Subcutaneous abdominal adipose tissue (tissue), 5 donors: ENCODE measurements at regions not wholly inside any gene's neighbourhood (a gene's known extent, or its start where the extent isn't known, plus 50 kb on each side); places are given as distances from the start of the nearest gene placed in this dataset.

Experiments
- H3K27ac ChIP-seq: one replicate; pipeline ENCODE4 v1.7.0; 2013; ENCODE audit warnings: low read depth, mild to moderate bottlenecking, inconsistent platforms, low read length, moderate library complexity
- H3K27me3 ChIP-seq, 5 donors: one replicate each; pipeline ENCODE4 v1.7.0; 2013; ENCODE audit warnings: low read length in 5 of 5, inconsistent platforms in 1 of 5; ENCODE audit not compliant: control insufficient read depth in 5 of 5, insufficient read depth in 4 of 5
- H3K36me3 ChIP-seq, 5 donors: one replicate each; pipeline ENCODE4 v1.7.0; 2013; ENCODE audit warnings: low read length in 5 of 5; ENCODE audit not compliant: control insufficient read depth in 5 of 5, insufficient read depth in 5 of 5
- H3K4me1 ChIP-seq, 5 donors: one replicate each; pipeline ENCODE4 v1.7.0; 2013; ENCODE audit warnings: low read length in 5 of 5, mild to moderate bottlenecking in 3 of 5, moderate library complexity in 1 of 5; ENCODE audit not compliant: control insufficient read depth in 5 of 5, insufficient read depth in 5 of 5
- H3K4me3 ChIP-seq, 5 donors: one replicate each; pipeline ENCODE4 v1.7.0; 2013; ENCODE audit warnings: low read length in 5 of 5, low read depth in 1 of 5
- H3K9ac ChIP-seq, 5 donors: one replicate each; pipeline ENCODE4 v1.7.0; 2013; ENCODE audit warnings: low read length in 5 of 5, mild to moderate bottlenecking in 4 of 5, moderate library complexity in 3 of 5
- H3K9me3 ChIP-seq, 5 donors: one replicate each; pipeline ENCODE4 v1.7.0; 2013; ENCODE audit warnings: low read length in 5 of 5; ENCODE audit not compliant: control insufficient read depth in 5 of 5
- donor health status: healthy.
- donor health status: healthy.
- donor health status: healthy.
- donor health status: healthy.
- donor health status: healthy.

DNA sequence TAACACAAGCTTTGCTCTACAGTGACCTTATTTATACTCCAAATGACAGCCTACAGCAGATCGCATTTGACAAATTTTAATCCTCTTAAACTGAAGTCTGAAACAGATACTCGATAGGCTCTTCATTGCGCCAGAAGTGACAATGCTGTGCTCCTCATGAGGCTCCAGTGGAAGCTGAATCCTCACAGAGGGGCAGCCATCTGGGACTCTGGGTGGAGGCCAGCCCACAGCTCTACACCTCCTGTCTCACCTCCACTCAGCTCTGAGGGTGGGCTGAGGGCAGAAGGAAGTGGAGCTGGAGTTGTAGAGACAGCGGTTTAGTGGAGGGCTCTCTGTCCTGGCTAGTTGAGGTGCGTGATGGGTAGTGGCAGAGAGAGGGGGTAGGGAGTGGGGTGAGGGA, 283.3 kb upstream of the ANKRD55 start:
- Histone ChIP-seq H3K4me3 (no peak overlapping the region), H3K9ac (peak overlapping the region in 1 of 5 donors; percentile 29), H3K36me3 (no peaks in the 10 kb centered on the region), H3K4me1 (peaks cover 17 to 71% (median 66%) of the 10 kb centered on the region in 5 donors), H3K27me3 (no peaks in the 10 kb centered on the region), H3K9me3 (no peaks in the 10 kb centered on the region), H3K27ac (peak overlapping the region; percentile 83)

DNA sequence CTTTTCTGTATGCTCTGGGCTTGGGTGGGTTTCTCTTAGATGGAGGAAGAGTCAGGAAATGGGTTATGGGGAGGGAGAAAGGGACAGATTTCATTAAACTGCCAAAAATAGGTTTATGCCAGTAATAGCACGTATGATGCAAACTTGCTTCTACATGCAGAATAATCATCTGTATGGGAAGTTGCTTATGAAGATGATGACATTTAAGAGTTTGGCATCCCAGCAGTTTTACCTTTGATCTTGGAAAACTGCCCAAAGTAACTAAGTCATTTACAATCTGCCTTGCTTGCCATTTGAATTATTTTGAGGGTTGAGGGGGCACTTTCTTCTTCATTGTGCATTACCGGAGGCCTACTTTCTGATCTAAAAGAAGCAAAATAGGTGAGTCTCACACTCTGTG, 282.9 kb upstream of the ANKRD55 start:
- Histone ChIP-seq H3K9ac (peak overlapping the region in 1 of 5 donors; percentile 21), H3K27ac (peak overlapping the region; percentile 83), H3K4me1 (peaks cover 16 to 70% (median 66%) of the 10 kb centered on the region in 5 donors), H3K9me3 (no peaks in the 10 kb centered on the region), H3K4me3 (no peak overlapping the region), H3K27me3 (no peaks in the 10 kb centered on the region), H3K36me3 (no peaks in the 10 kb centered on the region)

DNA sequence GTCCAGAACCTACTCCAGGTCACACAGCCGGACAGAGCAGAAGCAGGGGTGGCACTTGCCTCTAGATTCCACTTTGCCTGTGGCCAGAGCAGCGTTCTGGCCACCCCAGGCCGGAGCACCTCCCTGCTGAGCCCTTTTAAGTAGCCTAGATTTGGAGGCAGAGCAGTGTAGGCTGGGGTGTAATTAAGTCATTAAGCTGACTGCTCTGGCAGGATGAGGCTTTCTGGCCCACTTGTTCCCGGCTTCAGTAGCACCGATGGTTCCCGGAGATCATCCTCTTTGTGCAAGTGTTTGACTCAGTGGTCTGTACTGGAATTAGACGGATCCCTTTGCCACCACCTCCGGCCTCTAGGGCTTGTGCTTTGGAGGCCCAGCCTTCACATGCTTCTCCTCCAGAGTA, 281.9 kb upstream of the ANKRD55 start:
- no peak overlapping the region for H3K4me3 ChIP-seq
- H3K27me3 ChIP-seq: no peaks in the 10 kb centered on the region
- peak overlapping the region; percentile 61 for H3K27ac ChIP-seq
- H3K9me3 ChIP-seq: no peaks in the 10 kb centered on the region
- H3K36me3 ChIP-seq: no peaks in the 10 kb centered on the region
- no peak overlapping the region for H3K9ac ChIP-seq
- peaks cover 16 to 63% (median 57%) of the 10 kb centered on the region in 5 donors for H3K4me1 ChIP-seq

GRCh38 chr5:56514245-56514644, 281.1 kb upstream of the ANKRD55 start:
- H3K9me3 ChIP-seq: no peaks in the 10 kb centered on the region
- peaks cover 16 to 65% (median 58%) of the 10 kb centered on the region in 5 donors for H3K4me1 ChIP-seq
- H3K27ac ChIP-seq: peak overlapping the region; percentile 1

DNA sequence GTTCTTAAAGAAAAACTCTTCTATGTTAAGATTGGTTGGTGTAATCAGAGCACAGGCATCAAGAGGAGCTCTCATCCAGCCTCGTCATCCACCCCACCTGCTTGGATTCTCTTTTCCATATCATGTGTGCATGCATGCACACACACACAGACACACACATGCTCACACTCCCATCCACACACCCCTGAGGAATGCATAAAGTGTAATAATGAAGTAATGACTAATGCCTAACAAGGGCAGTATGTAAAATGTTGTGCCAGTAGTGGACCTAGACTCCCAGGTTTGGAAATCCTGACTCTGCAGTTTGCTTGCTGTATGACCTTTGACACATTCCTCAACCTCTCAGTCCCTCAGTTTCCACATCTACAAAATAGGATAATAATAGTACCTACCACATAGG, 280.0 kb upstream of the ANKRD55 start:
- Histone ChIP-seq H3K27ac (peak overlapping the region; percentile 78), H3K9ac (no peak overlapping the region), H3K4me1 (peaks cover 17 to 76% (median 68%) of the 10 kb centered on the region in 5 donors), H3K27me3 (no peaks in the 10 kb centered on the region), H3K36me3 (no peaks in the 10 kb centered on the region), H3K4me3 (no peak overlapping the region), H3K9me3 (no peaks in the 10 kb centered on the region)

More at GRCh38 chr5:56514245-56514644, 281.1 kb upstream of the ANKRD55 start:
- no peaks in the 10 kb centered on the region for H3K36me3 ChIP-seq
- no peaks in the 10 kb centered on the region for H3K27me3 ChIP-seq
- no peak overlapping the region for H3K9ac ChIP-seq
- H3K4me3 ChIP-seq: no peak overlapping the region

GRCh38 chr5:56512313-56512996, 279.3 kb upstream of the ANKRD55 start:
- H3K27me3 ChIP-seq: no peaks in the 10 kb centered on the region
- H3K9me3 ChIP-seq: no peaks in the 10 kb centered on the region
- H3K27ac ChIP-seq: peak overlapping the region; percentile 78
- no peaks in the 10 kb centered on the region for H3K36me3 ChIP-seq
- no peak overlapping the region for H3K9ac ChIP-seq
- no peak overlapping the region for H3K4me3 ChIP-seq
- H3K4me1 ChIP-seq: peaks cover 17 to 74% (median 68%) of the 10 kb centered on the region in 5 donors

DNA sequence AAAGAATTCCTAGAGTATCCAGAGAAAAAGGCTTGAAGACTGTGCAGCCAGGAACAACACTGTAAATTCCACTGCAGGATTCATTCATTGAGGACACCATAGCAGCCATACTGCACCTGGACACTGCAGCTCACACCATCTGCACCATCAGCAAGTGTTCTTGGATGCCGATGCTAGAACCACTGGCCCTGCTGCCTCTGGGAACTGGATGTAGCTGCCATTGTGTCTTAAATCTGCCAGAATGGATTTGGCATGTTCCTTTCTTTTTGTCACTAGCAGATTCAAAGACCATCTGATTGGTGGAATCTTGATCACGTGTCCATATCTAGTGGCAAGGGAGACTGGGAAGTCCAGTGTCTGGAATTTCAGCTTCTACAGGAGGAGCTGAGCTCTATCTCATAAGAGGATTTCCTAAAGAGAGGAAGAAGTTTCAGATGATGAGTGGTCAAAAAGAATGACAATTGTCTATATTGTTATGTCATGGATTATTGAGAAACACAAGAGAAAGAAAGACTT, 278.3 kb upstream of the ANKRD55 start:
- H3K27me3 ChIP-seq: no peaks in the 10 kb centered on the region
- H3K9me3 ChIP-seq: no peaks in the 10 kb centered on the region
- no peak overlapping the region for H3K4me3 ChIP-seq
- no peak overlapping the region for H3K9ac ChIP-seq
- H3K4me1 ChIP-seq: peaks cover 14 to 66% (median 58%) of the 10 kb centered on the region in 5 donors
- no peak overlapping the region for H3K27ac ChIP-seq
- no peaks in the 10 kb centered on the region for H3K36me3 ChIP-seq

GRCh38 chr5:56508249-56508648, 275.1 kb upstream of the ANKRD55 start:
- H3K36me3 ChIP-seq: no peaks in the 10 kb centered on the region
- H3K9ac ChIP-seq: no peak overlapping the region
- peaks cover 0 to 5% (median 0%) of the 10 kb centered on the region in 5 donors for H3K9me3 ChIP-seq
- peaks cover 13 to 38% (median 32%) of the 10 kb centered on the region in 5 donors for H3K4me1 ChIP-seq
- no peaks in the 10 kb centered on the region for H3K27me3 ChIP-seq
- H3K4me3 ChIP-seq: no peak overlapping the region
- peak overlapping the region; percentile 19 for H3K27ac ChIP-seq

- Histone ChIP-seq H3K4me3 (no peak overlapping the region), H3K9ac (no peak overlapping the region), H3K27ac (no peak overlapping the region), H3K4me1 (peaks cover 5 to 29% (median 24%) of the 10 kb centered on the region in 5 donors), H3K27me3 (no peaks in the 10 kb centered on the region), H3K36me3 (no peaks in the 10 kb centered on the region), H3K9me3 (peaks cover 0 to 5% (median 0%) of the 10 kb centered on the region in 5 donors)
Observed at GRCh38 chr5:56507351-56507930, 274.3 kb upstream of the ANKRD55 start.

DNA sequence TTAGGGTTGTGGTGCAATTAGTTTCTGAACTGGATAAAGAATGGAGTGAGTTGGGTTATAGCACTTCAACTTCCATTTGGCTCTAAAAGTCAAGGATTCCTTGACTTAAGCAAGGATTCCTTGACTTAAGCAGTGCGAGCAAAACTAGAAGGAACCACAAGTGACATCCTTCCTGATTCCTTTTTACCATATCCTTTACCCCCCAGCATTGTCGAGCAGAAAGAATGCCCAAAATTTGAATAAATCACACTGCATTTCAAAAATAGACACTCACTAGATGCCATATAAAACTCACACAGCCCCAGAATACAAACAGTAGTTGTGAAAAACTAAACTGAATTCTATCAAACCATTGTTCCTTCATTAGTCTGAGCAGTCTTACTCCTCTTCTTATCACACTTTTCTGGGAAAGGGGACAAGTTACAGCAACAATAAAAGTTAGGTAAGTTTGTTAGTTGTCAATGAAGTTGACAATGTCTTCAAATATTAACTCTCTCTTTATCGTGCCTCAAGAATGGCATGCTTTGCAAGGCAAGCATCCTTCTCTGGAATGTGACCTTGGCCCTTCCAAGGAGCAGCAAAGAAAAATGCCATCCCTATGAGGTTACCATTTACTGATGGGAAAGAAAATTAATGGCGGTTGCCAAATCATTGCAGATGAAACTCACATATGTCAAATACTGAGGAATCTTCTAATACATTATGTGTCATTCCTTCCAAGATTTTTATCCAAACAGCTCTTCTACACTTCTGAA, 273.3 kb upstream of the ANKRD55 start:
- Histone ChIP-seq H3K4me1 (peaks cover 2 to 21% (median 16%) of the 10 kb centered on the region in 5 donors), H3K27me3 (no peaks in the 10 kb centered on the region), H3K9me3 (peaks cover 0 to 5% (median 0%) of the 10 kb centered on the region in 5 donors), H3K36me3 (no peaks in the 10 kb centered on the region), H3K9ac (no peak overlapping the region), H3K27ac (no peak overlapping the region), H3K4me3 (no peak overlapping the region)
